ENCODE measurements at regions not wholly inside any gene's neighbourhood (a gene's known extent, or its start where the extent isn't known, plus 50 kb on each side); places are given as distances from the start of the nearest gene placed in this dataset.

DNA sequence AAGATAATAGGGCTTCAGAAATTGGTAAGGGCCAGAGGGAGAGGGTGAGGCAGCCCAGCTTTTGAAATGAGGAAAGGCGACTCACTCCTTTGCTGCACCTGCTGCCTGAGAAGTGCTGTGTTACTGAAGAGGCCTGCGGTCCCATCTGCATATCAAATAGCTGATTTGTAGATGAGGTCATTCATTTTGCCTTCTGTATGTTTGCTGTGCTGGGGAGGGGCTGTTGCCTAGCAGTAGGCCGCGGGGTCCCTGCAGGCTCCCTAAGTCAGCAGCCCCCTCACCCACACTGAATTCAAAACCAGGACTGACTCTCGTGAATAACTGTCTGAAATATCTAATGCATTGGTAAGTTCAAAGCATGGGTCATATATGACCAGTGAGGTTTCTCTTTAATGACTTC, 377.2 kb downstream of the SOX11 start:
- TF ChIP-seq, protein P1, sequence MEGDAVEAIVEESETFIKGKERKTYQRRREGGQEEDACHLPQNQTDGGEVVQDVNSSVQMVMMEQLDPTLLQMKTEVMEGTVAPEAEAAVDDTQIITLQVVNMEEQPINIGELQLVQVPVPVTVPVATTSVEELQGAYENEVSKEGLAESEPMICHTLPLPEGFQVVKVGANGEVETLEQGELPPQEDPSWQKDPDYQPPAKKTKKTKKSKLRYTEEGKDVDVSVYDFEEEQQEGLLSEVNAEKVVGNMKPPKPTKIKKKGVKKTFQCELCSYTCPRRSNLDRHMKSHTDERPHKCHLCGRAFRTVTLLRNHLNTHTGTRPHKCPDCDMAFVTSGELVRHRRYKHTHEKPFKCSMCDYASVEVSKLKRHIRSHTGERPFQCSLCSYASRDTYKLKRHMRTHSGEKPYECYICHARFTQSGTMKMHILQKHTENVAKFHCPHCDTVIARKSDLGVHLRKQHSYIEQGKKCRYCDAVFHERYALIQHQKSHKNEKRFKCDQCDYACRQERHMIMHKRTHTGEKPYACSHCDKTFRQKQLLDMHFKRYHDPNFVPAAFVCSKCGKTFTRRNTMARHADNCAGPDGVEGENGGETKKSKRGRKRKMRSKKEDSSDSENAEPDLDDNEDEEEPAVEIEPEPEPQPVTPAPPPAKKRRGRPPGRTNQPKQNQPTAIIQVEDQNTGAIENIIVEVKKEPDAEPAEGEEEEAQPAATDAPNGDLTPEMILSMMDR (conservative IDR thresholded peaks at IDR 0.05): no peak
- TF ChIP-seq ZFX (IDR thresholded peaks at IDR 0.05): no peak
